Pancreas (tissue), 10 donors: ENCODE measurements at regions not wholly inside any gene's neighbourhood (a gene's known extent, or its start where the extent isn't known, plus 50 kb on each side); places are given as distances from the start of the nearest gene placed in this dataset.

Source experiments
- ATAC-seq, 4 donors: fragments of 200-7000 bp; cut with Tn5 transposase; one replicate each; pipeline versions ENCODE4 v1.8.0 to v1.9.1; 2020; ENCODE audit warnings: mild to moderate bottlenecking in 4 of 4, moderate library complexity in 4 of 4
- DNase-seq, 6 donors: peaks; one replicate each; pipeline ENCODE4 v3.0.0-alpha.2; 2020
- FAIRE-seq: peaks from 2 replicates; lab custom pipeline; 2012; peaks lifted over from hg19 to GRCh38; lab: Jason Lieb, UNC
- H3K27ac ChIP-seq, 4 donors: fragments of 200-600 bp; sonication (generic); 1 replicate in 3 of 4; 2 replicates in 1 of 4; pipeline versions ENCODE4 v1.5.0 to v1.8.0; 2020
- H3K27me3 ChIP-seq, 4 donors: fragments of 200-600 bp; one replicate each; pipeline ENCODE4 v1.8.0; 2021
- H3K36me3 ChIP-seq, 3 donors: fragments of 200-600 bp; sonication (generic) in 1 of 3; one replicate each; pipeline versions ENCODE4 v1.5.0 to v1.8.0; 2020 to 2021
- H3K4me1 ChIP-seq, 3 donors: fragments of 200-600 bp; one replicate each; pipeline ENCODE4 v1.8.0; 2021
- H3K4me3 ChIP-seq, 4 donors: fragments of 200-600 bp; sonication (generic) in 2 of 4; one replicate each; pipeline versions ENCODE4 v1.5.0 to v1.8.0; 2020 to 2021
- H3K9me3 ChIP-seq, 4 donors: fragments of 200-600 bp; one replicate each; pipeline ENCODE4 v1.8.0; 2021
- WGBS, 2 donors: extraction: QIAGEN DNeasy Blood & Tissue Kit; methylation state at CpG; one replicate each; pipeline ENCODE4 v1.1.7; 2013; 5-methylcytosine and 5-hydroxymethylcytosine counted together
- intact Hi-C, 3 donors: fragments of 100-400 bp; cut with DNase I; formaldehyde crosslinking; loops; one replicate each; pipeline versions ENCODE4 v1.11.1 to v1.14.2; 2022
- TF ChIP-seq, protein P1 (sequence below), 4 donors: fragments of 200-600 bp; sonication (generic) in 3 of 4; IDR thresholded peaks; one replicate each; pipeline versions ENCODE4 v1.5.0 to v1.8.0; 2021; ENCODE audit warnings: antibody characterized with exemption in 4 of 4
- donor health status: healthy with polysubstance abuse.
- donor health status: DM: no; HTN: no; CAD: no; lungs with moderate emphysema.
- donor health status: DM: no; HTN: no; CAD: no.
- donor health status: control.
- donor health status: control.
- donor health status: Bipolar disorder and iron deficiency.
- donor health status: DM: yes; HTN: yes; CAD: no.
- donor health status: DM: no; HTN: no; CAD: no.
- donor health status: DM: no; HTN: no; CAD: no.
- donor health status: DM: yes; HTN: yes; CAD: no.

- ATAC-seq (no peak), DNase-seq (no peak), FAIRE-seq (no peak)
- intact Hi-C loops, result no loop called here
- Histone ChIP-seq H3K27me3 (no peaks in the 10 kb centered on the region), H3K36me3 (no peaks in the 10 kb centered on the region), H3K9me3 (no peaks in the 10 kb centered on the region), H3K4me1 (no peaks in the 10 kb centered on the region), H3K4me3 (no peak overlapping the region), H3K27ac (no peak overlapping the region)
- TF ChIP-seq, protein P1, sequence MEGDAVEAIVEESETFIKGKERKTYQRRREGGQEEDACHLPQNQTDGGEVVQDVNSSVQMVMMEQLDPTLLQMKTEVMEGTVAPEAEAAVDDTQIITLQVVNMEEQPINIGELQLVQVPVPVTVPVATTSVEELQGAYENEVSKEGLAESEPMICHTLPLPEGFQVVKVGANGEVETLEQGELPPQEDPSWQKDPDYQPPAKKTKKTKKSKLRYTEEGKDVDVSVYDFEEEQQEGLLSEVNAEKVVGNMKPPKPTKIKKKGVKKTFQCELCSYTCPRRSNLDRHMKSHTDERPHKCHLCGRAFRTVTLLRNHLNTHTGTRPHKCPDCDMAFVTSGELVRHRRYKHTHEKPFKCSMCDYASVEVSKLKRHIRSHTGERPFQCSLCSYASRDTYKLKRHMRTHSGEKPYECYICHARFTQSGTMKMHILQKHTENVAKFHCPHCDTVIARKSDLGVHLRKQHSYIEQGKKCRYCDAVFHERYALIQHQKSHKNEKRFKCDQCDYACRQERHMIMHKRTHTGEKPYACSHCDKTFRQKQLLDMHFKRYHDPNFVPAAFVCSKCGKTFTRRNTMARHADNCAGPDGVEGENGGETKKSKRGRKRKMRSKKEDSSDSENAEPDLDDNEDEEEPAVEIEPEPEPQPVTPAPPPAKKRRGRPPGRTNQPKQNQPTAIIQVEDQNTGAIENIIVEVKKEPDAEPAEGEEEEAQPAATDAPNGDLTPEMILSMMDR (IDR thresholded peaks at IDR 0.05), result no peak
- 61 to 71% methylated on average over 2 of the region's 2 CpGs for WGBS, 2 donors
Observed at GRCh38 chr17:33932996-33933395, 322.1 kb upstream of the CCL2 start.

GRCh38 chr17:33933576-33933975 is 321.5 kb upstream of the CCL2 start:
- 70 to 71% methylated on average over 5 of the region's 5 CpGs for WGBS, 2 donors
- no peak for FAIRE-seq
- TF ChIP-seq, protein P1 (IDR thresholded peaks at IDR 0.05), result no peak

GRCh38 chr17:33934696-33935095 is 320.4 kb upstream of the CCL2 start:
- no peak for DNase-seq

More at GRCh38 chr17:33933576-33933975, 321.5 kb upstream of the CCL2 start:
- H3K4me1 ChIP-seq, result no peaks in the 10 kb centered on the region
- H3K36me3 ChIP-seq, result no peaks in the 10 kb centered on the region
- H3K9me3 ChIP-seq, result no peaks in the 10 kb centered on the region
- DNase-seq (no peak), ATAC-seq (no peak)
- intact Hi-C loops, result no loop called here
- no peaks in the 10 kb centered on the region for H3K27me3 ChIP-seq
- H3K27ac ChIP-seq, result no peak overlapping the region
- H3K4me3 ChIP-seq, result no peak overlapping the region

DNA sequence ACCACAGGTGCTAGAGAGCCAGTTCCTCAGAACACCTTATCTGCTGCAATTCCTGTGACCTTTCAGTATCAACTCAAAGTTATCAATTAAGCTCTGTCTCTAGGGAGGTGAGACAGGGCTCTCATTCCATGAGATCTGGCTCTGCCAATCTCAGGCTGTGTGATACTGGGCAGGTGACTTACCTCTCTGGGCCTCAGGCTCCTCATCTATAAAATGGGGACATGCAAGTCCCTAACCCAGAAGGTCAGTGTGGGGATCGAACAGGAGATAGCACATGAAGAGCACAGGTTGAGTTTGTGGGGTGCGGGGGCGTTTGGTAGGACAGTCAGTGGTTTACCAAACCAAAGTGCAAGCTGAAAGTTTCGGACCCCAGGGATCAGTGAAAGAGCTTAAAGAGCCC is 319.3 kb upstream of the CCL2 start:
- DNase-seq, result no peak
- no peak overlapping the region for H3K4me3 ChIP-seq
- H3K4me1 ChIP-seq, result peaks cover 0 to 8% (median 0%) of the 10 kb centered on the region in 3 donors
- no peak overlapping the region for H3K27ac ChIP-seq
- TF ChIP-seq, protein P1 (IDR thresholded peaks at IDR 0.05), result no peak
- no peaks in the 10 kb centered on the region for H3K36me3 ChIP-seq
- no peaks in the 10 kb centered on the region for H3K9me3 ChIP-seq
- 92 to 94% methylated on average over 4 of the region's 4 CpGs for WGBS, 2 donors
- no peak for FAIRE-seq
- ATAC-seq, result no peak
- intact Hi-C loops, result no loop called here
- H3K27me3 ChIP-seq, result no peaks in the 10 kb centered on the region

More at GRCh38 chr17:33934696-33935095, 320.4 kb upstream of the CCL2 start:
- H3K36me3 ChIP-seq, result no peaks in the 10 kb centered on the region
- 92 to 100% methylated on average over 1 of the region's 1 CpG for WGBS, 2 donors
- TF ChIP-seq, protein P1 (IDR thresholded peaks at IDR 0.05), result no peak
- intact Hi-C loops, result no loop called here
- no peak overlapping the region for H3K4me3 ChIP-seq
- FAIRE-seq (no peak), ATAC-seq (no peak)
- H3K27ac ChIP-seq, result no peak overlapping the region
- H3K4me1 ChIP-seq, result peaks cover 0 to 6% (median 0%) of the 10 kb centered on the region in 3 donors
- H3K9me3 ChIP-seq, result no peaks in the 10 kb centered on the region
- H3K27me3 ChIP-seq, result no peaks in the 10 kb centered on the region

DNA sequence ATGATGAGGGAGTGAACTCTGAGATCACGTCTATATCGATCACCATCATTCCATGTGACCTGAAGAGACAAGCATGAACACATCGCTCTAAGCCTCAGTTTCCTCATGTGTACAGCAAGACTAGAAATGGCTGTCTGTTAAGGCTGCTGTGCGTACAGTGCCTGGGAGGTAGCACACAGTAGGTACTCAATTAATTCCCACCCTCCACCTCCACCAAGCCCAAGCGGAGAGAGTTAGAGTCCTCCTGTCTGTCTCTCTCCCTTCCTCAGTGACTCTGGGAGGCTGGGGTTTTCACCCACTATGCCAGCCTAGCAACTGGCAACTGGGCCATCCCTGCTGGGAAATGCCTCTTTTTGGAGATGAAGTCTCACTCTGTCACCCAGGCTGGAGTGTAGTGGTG is 318.3 kb upstream of the CCL2 start:
- intact Hi-C loops, result no loop called here

More for the DNA sequence above, 318.3 kb upstream of the CCL2 start:
- Histone ChIP-seq H3K27me3 (no peaks in the 10 kb centered on the region), H3K27ac (no peak overlapping the region), H3K4me1 (peaks cover 0 to 16% (median 0%) of the 10 kb centered on the region in 3 donors), H3K36me3 (no peaks in the 10 kb centered on the region), H3K9me3 (no peaks in the 10 kb centered on the region), H3K4me3 (no peak overlapping the region)
- no peak for FAIRE-seq
- no peak for DNase-seq
- 90 to 92% methylated on average over 5 of the region's 5 CpGs for WGBS, 2 donors
- TF ChIP-seq, protein P1 (IDR thresholded peaks at IDR 0.05), result no peak
- no peak for ATAC-seq
